ENCODE measurements at regions not wholly inside any gene's neighbourhood (a gene's known extent, or its start where the extent isn't known, plus 50 kb on each side); places are given as distances from the start of the nearest gene placed in this dataset.

- POLR2A ChIA-PET = no interaction called here
- peaks cover 19% of the 10 kb centered on the region for H3K36me3 Mint-ChIP-seq (ENCODE audit: insufficient read depth, unreplicated experiment)
- no peak overlapping the region for H3K27ac Mint-ChIP-seq (ENCODE audit: unreplicated experiment)
- H3K4me3 Mint-ChIP-seq (ENCODE audit: unreplicated experiment) = no peak overlapping the region
- BruUV-seq (replicated peaks) = no TSS peak
- Histone ChIP-seq H3K4me1 (peaks cover 30% of the 10 kb centered on the region), H3K27me3 (replicated peaks; ENCODE audit: control insufficient read depth, insufficient read depth, low read length) (no peaks in the 10 kb centered on the region), H3K4me3 (ENCODE audit: low read depth, low read length) (no peak overlapping the region), H3K36me3 (ENCODE audit: control insufficient read depth, insufficient read depth, low read length) (peaks cover 2% of the 10 kb centered on the region; the same call in 1 of the 2 replicates), H3K9me3 (peaks cover 26% of the 10 kb centered on the region)
- peaks cover 19% of the 10 kb centered on the region for H3K9me3 Mint-ChIP-seq (ENCODE audit: unreplicated experiment)
- no peaks in the 10 kb centered on the region for H3K27me3 Mint-ChIP-seq (ENCODE audit: insufficient read depth, unreplicated experiment)
- DNase-seq = no peak
- CTCF ChIA-PET = no interaction called here
- TF ChIP-seq, protein P1, sequence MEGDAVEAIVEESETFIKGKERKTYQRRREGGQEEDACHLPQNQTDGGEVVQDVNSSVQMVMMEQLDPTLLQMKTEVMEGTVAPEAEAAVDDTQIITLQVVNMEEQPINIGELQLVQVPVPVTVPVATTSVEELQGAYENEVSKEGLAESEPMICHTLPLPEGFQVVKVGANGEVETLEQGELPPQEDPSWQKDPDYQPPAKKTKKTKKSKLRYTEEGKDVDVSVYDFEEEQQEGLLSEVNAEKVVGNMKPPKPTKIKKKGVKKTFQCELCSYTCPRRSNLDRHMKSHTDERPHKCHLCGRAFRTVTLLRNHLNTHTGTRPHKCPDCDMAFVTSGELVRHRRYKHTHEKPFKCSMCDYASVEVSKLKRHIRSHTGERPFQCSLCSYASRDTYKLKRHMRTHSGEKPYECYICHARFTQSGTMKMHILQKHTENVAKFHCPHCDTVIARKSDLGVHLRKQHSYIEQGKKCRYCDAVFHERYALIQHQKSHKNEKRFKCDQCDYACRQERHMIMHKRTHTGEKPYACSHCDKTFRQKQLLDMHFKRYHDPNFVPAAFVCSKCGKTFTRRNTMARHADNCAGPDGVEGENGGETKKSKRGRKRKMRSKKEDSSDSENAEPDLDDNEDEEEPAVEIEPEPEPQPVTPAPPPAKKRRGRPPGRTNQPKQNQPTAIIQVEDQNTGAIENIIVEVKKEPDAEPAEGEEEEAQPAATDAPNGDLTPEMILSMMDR (IDR thresholded peaks at IDR 0.05; ENCODE audit: insufficient read depth in 1 of 2, low read depth in 1 of 2, low read length in 1 of 2, severe bottlenecking in 1 of 2, unreplicated experiment in 1 of 2) = no peak
- H3K4me1 Mint-ChIP-seq (ENCODE audit: low read depth, unreplicated experiment) = peaks cover 14% of the 10 kb centered on the region
- intact Hi-C loops (cut with micrococcal nuclease; ENCODE audit: unreplicated experiment) = no loop called here
Observed at GRCh38 chr4:56212774-56213173, 174.5 kb downstream of the AASDH start.

GRCh38 chr4:56211202-56211601 lies 176.1 kb downstream of the AASDH start:
- intact Hi-C loops (cut with micrococcal nuclease; ENCODE audit: unreplicated experiment) = no loop called here
- Histone ChIP-seq H3K4me1 (peaks cover 17% of the 10 kb centered on the region), H3K27me3 (replicated peaks; ENCODE audit: control insufficient read depth, insufficient read depth, low read length) (no peaks in the 10 kb centered on the region), H3K4me3 (ENCODE audit: low read depth, low read length) (no peak overlapping the region), H3K36me3 (ENCODE audit: control insufficient read depth, insufficient read depth, low read length) (peaks cover 2% of the 10 kb centered on the region; the same call in 1 of the 2 replicates), H3K9me3 (peaks cover 22% of the 10 kb centered on the region)
- ChIA-PET POLR2A (no interaction called here), CTCF (no interaction called here)
- no peak overlapping the region for H3K4me3 Mint-ChIP-seq (ENCODE audit: unreplicated experiment)
- BruUV-seq (replicated peaks) = no TSS peak
- peaks cover 19% of the 10 kb centered on the region for H3K36me3 Mint-ChIP-seq (ENCODE audit: insufficient read depth, unreplicated experiment)
- no peaks in the 10 kb centered on the region for H3K27me3 Mint-ChIP-seq (ENCODE audit: insufficient read depth, unreplicated experiment)
- peaks cover 19% of the 10 kb centered on the region for H3K9me3 Mint-ChIP-seq (ENCODE audit: unreplicated experiment)
- DNase-seq = no peak
- TF ChIP-seq, protein P1 (IDR thresholded peaks at IDR 0.05; ENCODE audit: insufficient read depth in 1 of 2, low read depth in 1 of 2, low read length in 1 of 2, severe bottlenecking in 1 of 2, unreplicated experiment in 1 of 2) = no peak
- H3K27ac Mint-ChIP-seq (ENCODE audit: unreplicated experiment) = no peak overlapping the region
- peaks cover 8% of the 10 kb centered on the region for H3K4me1 Mint-ChIP-seq (ENCODE audit: low read depth, unreplicated experiment)

- peaks cover 13% of the 10 kb centered on the region for H3K36me3 Mint-ChIP-seq (ENCODE audit: insufficient read depth, unreplicated experiment)
- H3K27ac Mint-ChIP-seq (ENCODE audit: unreplicated experiment) = no peak overlapping the region
- peaks cover 22% of the 10 kb centered on the region for H3K9me3 ChIP-seq
- ChIA-PET POLR2A (no interaction called here), CTCF (no interaction called here)
- peaks cover 3% of the 10 kb centered on the region for H3K4me1 Mint-ChIP-seq (ENCODE audit: low read depth, unreplicated experiment)
- H3K9me3 Mint-ChIP-seq (ENCODE audit: unreplicated experiment) = peaks cover 19% of the 10 kb centered on the region
- H3K27me3 ChIP-seq (replicated peaks; ENCODE audit: control insufficient read depth, insufficient read depth, low read length) = no peaks in the 10 kb centered on the region
- no peak for DNase-seq
- intact Hi-C loops (cut with micrococcal nuclease; ENCODE audit: unreplicated experiment) = no loop called here
- peaks cover 2% of the 10 kb centered on the region; the same call in 1 of the 2 replicates for H3K36me3 ChIP-seq (ENCODE audit: control insufficient read depth, insufficient read depth, low read length)
- no peak overlapping the region for H3K4me3 Mint-ChIP-seq (ENCODE audit: unreplicated experiment)
- H3K4me1 ChIP-seq = peaks cover 9% of the 10 kb centered on the region
- BruUV-seq (replicated peaks) = no TSS peak
- H3K27me3 Mint-ChIP-seq (ENCODE audit: insufficient read depth, unreplicated experiment) = no peaks in the 10 kb centered on the region
- H3K4me3 ChIP-seq (ENCODE audit: low read depth, low read length) = no peak overlapping the region
- TF ChIP-seq, protein P1 (IDR thresholded peaks at IDR 0.05; ENCODE audit: insufficient read depth in 1 of 2, low read depth in 1 of 2, low read length in 1 of 2, severe bottlenecking in 1 of 2, unreplicated experiment in 1 of 2) = no peak
Observed at GRCh38 chr4:56210397-56210796, 176.9 kb downstream of the AASDH start.

All from Caco-2 (cell line).